HEK293 (cell line): ENCODE measurements at regions not wholly inside any gene's neighbourhood (a gene's known extent, or its start where the extent isn't known, plus 50 kb on each side); places are given as distances from the start of the nearest gene placed in this dataset.

Experiments
- CTCF ChIA-PET: fragments of 350-600 bp; formaldehyde crosslinking; extraction: SDS; loops from one replicate; lab custom pipeline; 2021; ENCODE audit warnings: antibody characterized with exemption; lab: Yijun Ruan, JAX
- POLR2A ChIA-PET: fragments of 300-600 bp; formaldehyde crosslinking; extraction: SDS; loops from one replicate; lab custom pipeline; 2020; ENCODE audit warnings: antibody characterized with exemption, inconsistent platforms; lab: Yijun Ruan, JAX
- H3K27ac ChIP-seq: fragments of 200-500 bp; sonication (Bioruptor generic); 2 replicates; pipeline ENCODE4 v1.5.1; 2014; ENCODE audit warnings: low read depth, low read length, control low read depth, inconsistent platforms; ENCODE audit errors: extremely low read depth
- H3K36me3 ChIP-seq, 2 experiments: fragments of 200-500 bp in 1 of 2; sonication (Bioruptor generic) in 1 of 2; 1 replicate in 1 of 2; 2 replicates in 1 of 2; pipeline ENCODE4 v1.5.1; 2014 to 2017; ENCODE audit warnings: inconsistent platforms in 2 of 2, low read length in 2 of 2; ENCODE audit not compliant: control insufficient read depth in 2 of 2, insufficient read depth in 1 of 2
- H3K4me1 ChIP-seq: fragments of 200-500 bp; sonication (Bioruptor generic); 2 replicates; pipeline ENCODE4 v1.5.1; 2014; ENCODE audit warnings: mild to moderate bottlenecking, low read length, inconsistent platforms; ENCODE audit not compliant: control insufficient read depth, insufficient read depth
- H3K4me3 ChIP-seq: 2 replicates; pipeline ENCODE4 v1.5.1; 2011; ENCODE audit warnings: low read depth, mild to moderate bottlenecking, control low read depth, low read length, moderate library complexity
- H3K9me3 ChIP-seq: fragments of 200-500 bp; sonication (Bioruptor generic); 2 replicates; pipeline ENCODE4 v1.5.1; 2014; ENCODE audit warnings: low read depth, low read length, inconsistent platforms; ENCODE audit not compliant: control insufficient read depth, insufficient read depth
- EGR2 ChIP-seq: fragments of 450-650 bp; formaldehyde crosslinking; IDR thresholded peaks from 2 replicates; pipeline ENCODE4 v1.5.1; 2016; ENCODE audit warnings: low read depth, missing biosample characterization, missing genetic modification characterization
- GFI1B ChIP-seq: fragments of 450-650 bp; formaldehyde crosslinking; IDR thresholded peaks from 2 replicates; pipeline ENCODE4 v1.5.1; 2016; ENCODE audit warnings: missing biosample characterization, missing genetic modification characterization
- KLF16 ChIP-seq: fragments of 450-650 bp; formaldehyde crosslinking; IDR thresholded peaks from 2 replicates; pipeline ENCODE4 v1.5.1; 2017; ENCODE audit warnings: missing biosample characterization, missing genetic modification characterization
- MEIS1 ChIP-seq: sonication (generic); formaldehyde crosslinking; IDR thresholded peaks from 2 replicates; pipeline ENCODE4 v1.8.1; 2022; ENCODE audit warnings: missing genetic modification reagents, mild to moderate bottlenecking, borderline replicate concordance
- SETDB1 ChIP-seq: IDR thresholded peaks from one replicate; pipeline ENCODE4 v1.6.1; 2017; ENCODE audit warnings: mild to moderate bottlenecking, low read length, moderate library complexity, mixed read lengths; ENCODE audit not compliant: insufficient read length
- ZEB2 ChIP-seq: fragments of 450-650 bp; formaldehyde crosslinking; IDR thresholded peaks from 2 replicates; pipeline ENCODE4 v1.5.1; 2016; ENCODE audit warnings: missing biosample characterization, missing genetic modification characterization
- ZFHX2 ChIP-seq: fragments of 450-650 bp; formaldehyde crosslinking; conservative IDR thresholded peaks from 2 replicates; pipeline ENCODE4 v1.5.1; 2016; ENCODE audit warnings: missing biosample characterization, missing genetic modification characterization
- ZNF211 ChIP-seq: fragments of 450-650 bp; formaldehyde crosslinking; IDR thresholded peaks from 2 replicates; pipeline ENCODE4 v1.5.1; 2016; ENCODE audit warnings: low read depth, missing biosample characterization, missing genetic modification characterization
- ZNF239 ChIP-seq: fragments of 450-650 bp; formaldehyde crosslinking; IDR thresholded peaks from 2 replicates; pipeline ENCODE4 v1.5.1; 2016; ENCODE audit warnings: missing biosample characterization, missing genetic modification characterization
- ZNF530 ChIP-seq: fragments of 450-650 bp; formaldehyde crosslinking; IDR thresholded peaks from 2 replicates; pipeline ENCODE4 v1.5.1; 2016; ENCODE audit warnings: low read depth, missing biosample characterization, missing genetic modification characterization
- ZNF600 ChIP-seq: fragments of 450-650 bp; formaldehyde crosslinking; IDR thresholded peaks from 2 replicates; pipeline ENCODE4 v1.5.1; 2016; ENCODE audit warnings: missing biosample characterization, missing genetic modification characterization
- ZNF621 ChIP-seq: fragments of 450-650 bp; formaldehyde crosslinking; IDR thresholded peaks from 2 replicates; pipeline ENCODE4 v1.5.1; 2017; ENCODE audit warnings: missing biosample characterization, missing genetic modification characterization
- ZNF654 ChIP-seq: fragments of 450-650 bp; formaldehyde crosslinking; IDR thresholded peaks from 2 replicates; pipeline ENCODE4 v1.5.1; 2016; ENCODE audit warnings: low read depth, missing biosample characterization, missing genetic modification characterization
- ZNF747 ChIP-seq: fragments of 450-650 bp; formaldehyde crosslinking; IDR thresholded peaks from 2 replicates; pipeline ENCODE4 v1.5.1; 2016; ENCODE audit warnings: missing biosample characterization, missing genetic modification characterization
- ZNF843 ChIP-seq: fragments of 450-650 bp; formaldehyde crosslinking; IDR thresholded peaks from 2 replicates; pipeline ENCODE4 v1.5.1; 2016; ENCODE audit warnings: missing biosample characterization, missing genetic modification characterization
- TF ChIP-seq, protein P1 (sequence below): fragments of 450-650 bp; formaldehyde crosslinking; IDR thresholded peaks from 2 replicates; pipeline ENCODE4 v1.5.1; 2016; ENCODE audit warnings: missing biosample characterization, missing genetic modification characterization
- TF ChIP-seq, protein P2 (sequence below): fragments of 450-650 bp; formaldehyde crosslinking; IDR thresholded peaks from 2 replicates; pipeline ENCODE4 v1.5.1; 2016; ENCODE audit warnings: missing biosample characterization, missing genetic modification characterization
- TF ChIP-seq, protein P3 (sequence below): fragments of 450-650 bp; formaldehyde crosslinking; IDR thresholded peaks from 2 replicates; pipeline ENCODE4 v1.5.1; 2016; ENCODE audit warnings: missing biosample characterization, missing genetic modification characterization
- TF ChIP-seq, protein P4 (sequence below): fragments of 450-650 bp; formaldehyde crosslinking; IDR thresholded peaks from 2 replicates; pipeline ENCODE4 v1.5.1; 2016; ENCODE audit warnings: missing biosample characterization, missing genetic modification characterization
- TF ChIP-seq, protein P5 (sequence below): fragments of 450-650 bp; formaldehyde crosslinking; IDR thresholded peaks from 2 replicates; pipeline ENCODE4 v1.5.1; 2016; ENCODE audit warnings: missing biosample characterization, missing genetic modification characterization
- TF ChIP-seq, protein P6 (sequence below): fragments of 450-650 bp; formaldehyde crosslinking; IDR thresholded peaks from 2 replicates; pipeline ENCODE4 v1.5.1; 2016; ENCODE audit warnings: missing biosample characterization, missing genetic modification characterization
- TF ChIP-seq, protein P7 (sequence below): fragments of 450-650 bp; formaldehyde crosslinking; IDR thresholded peaks from 2 replicates; pipeline ENCODE4 v1.5.1; 2016; ENCODE audit warnings: missing biosample characterization, missing genetic modification characterization

DNA sequence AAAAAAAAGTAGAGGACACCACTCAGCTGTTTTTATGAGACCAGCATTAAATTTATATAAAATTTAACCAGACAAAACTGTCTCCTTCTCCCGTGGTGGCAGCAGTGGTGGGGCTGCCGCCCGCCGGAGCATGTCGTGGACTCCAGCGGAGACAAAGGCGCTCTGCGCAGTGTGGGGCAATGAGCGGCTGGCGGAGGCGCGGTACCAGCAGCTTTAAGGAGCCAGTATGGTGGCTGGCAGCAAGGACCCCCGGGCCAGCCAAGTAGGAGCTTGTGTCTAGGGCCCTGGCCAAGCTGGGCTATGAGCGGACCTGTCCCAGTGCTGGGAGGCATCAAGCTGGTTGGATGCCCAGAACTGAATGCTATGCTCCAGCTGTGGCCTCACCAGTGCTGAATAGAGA lies 2102.9 kb downstream of the NCAM2 start (continued):
- TF ChIP-seq ZNF239 (tag by site-specific recombination) (no peak), ZEB2 (tag by site-specific recombination) (no peak), ZNF600 (no peak), ZNF654 (tag by site-specific recombination) (no peak)
- TF ChIP-seq, protein P1, sequence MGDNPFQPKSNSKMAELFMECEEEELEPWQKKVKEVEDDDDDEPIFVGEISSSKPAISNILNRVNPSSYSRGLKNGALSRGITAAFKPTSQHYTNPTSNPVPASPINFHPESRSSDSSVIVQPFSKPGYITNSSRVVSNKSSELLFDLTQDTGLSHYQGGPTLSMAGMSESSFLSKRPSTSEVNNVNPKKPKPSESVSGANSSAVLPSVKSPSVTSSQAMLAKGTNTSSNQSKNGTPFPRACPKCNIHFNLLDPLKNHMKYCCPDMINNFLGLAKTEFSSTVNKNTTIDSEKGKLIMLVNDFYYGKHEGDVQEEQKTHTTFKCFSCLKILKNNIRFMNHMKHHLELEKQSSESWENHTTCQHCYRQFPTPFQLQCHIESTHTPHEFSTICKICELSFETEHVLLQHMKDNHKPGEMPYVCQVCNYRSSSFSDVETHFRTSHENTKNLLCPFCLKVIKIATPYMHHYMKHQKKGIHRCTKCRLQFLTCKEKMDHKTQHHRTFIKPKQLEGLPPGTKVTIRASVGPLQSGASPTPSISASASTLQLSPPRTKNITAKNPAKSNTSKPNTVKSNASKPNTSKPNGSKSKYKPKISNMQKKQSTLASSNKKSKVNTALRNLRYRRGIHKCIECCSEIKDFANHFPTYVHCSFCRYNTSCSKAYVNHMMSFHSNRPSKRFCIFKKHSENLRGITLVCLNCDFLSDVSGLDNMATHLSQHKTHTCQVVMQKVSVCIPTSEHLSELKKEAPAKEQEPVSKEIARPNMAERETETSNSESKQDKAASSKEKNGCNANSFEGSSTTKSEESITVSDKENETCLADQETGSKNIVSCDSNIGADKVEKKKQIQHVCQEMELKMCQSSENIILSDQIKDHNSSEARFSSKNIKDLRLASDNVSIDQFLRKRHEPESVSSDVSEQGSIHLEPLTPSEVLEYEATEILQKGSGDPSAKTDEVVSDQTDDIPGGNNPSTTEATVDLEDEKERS (tag by site-specific recombination) = no peak
- TF ChIP-seq, protein P2, sequence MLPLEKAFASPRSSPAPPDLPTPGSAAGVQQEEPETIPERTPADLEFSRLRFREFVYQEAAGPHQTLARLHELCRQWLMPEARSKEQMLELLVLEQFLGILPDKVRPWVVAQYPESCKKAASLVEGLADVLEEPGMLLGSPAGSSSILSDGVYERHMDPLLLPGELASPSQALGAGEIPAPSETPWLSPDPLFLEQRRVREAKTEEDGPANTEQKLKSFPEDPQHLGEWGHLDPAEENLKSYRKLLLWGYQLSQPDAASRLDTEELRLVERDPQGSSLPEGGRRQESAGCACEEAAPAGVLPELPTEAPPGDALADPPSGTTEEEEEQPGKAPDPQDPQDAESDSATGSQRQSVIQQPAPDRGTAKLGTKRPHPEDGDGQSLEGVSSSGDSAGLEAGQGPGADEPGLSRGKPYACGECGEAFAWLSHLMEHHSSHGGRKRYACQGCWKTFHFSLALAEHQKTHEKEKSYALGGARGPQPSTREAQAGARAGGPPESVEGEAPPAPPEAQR (tag by site-specific recombination) = no peak

DNA sequence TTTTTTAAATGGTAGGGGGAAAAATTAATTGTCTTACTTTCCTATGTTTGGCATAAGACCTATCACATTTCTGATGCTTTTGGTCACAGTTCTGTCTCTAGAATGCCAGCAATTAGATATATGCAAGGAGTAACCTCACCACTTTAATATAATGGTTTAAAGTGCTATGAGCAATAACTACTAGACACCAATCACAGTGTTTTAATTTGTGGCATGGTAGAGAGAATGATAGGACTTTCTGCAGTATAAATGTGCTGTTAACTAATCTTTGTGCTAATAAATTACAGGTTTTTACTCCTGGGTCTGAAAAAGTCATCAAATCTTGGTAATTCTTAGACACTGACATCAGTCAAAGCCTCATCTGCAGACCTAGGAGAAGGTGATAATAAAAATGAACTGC lies 2110.3 kb downstream of the NCAM2 start:
- Histone ChIP-seq H3K9me3 (no peaks in the 10 kb centered on the region), H3K4me3 (no peak overlapping the region), H3K4me1 (no peaks in the 10 kb centered on the region), H3K36me3 (no peaks in the 10 kb centered on the region), H3K27ac (no peak overlapping the region)
- TF ChIP-seq EGR2 (tag by site-specific recombination) (no peak), ZNF211 (no peak)
- ChIA-PET POLR2A (no interaction called here), CTCF (no interaction called here)

DNA sequence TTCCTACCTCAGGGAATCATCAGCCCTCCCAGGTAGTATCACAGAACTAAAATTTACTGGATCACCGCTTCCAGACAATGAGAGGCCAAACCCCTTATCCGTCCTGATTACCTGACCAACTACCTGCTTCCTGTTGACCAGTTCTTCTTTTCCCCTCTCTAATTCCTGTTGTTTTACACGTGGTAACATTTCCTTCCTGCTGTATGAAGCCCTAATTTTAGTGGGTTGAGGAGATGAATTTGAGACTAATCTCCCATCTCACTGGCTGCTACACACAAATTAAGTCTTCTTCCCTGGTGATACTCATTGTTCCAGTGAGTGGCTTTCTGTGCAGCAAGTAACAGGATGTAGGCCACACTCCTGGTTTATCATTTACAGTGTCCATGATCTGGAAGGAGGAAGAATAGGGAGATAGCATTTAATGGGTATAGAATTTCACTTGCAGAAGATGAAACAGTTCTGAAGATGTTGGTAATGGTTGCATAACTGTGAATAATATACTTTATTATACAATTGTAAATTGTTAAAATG lies 2112.9 kb downstream of the NCAM2 start:
- H3K4me1 ChIP-seq = no peaks in the 10 kb centered on the region
- TF ChIP-seq, protein P3, sequence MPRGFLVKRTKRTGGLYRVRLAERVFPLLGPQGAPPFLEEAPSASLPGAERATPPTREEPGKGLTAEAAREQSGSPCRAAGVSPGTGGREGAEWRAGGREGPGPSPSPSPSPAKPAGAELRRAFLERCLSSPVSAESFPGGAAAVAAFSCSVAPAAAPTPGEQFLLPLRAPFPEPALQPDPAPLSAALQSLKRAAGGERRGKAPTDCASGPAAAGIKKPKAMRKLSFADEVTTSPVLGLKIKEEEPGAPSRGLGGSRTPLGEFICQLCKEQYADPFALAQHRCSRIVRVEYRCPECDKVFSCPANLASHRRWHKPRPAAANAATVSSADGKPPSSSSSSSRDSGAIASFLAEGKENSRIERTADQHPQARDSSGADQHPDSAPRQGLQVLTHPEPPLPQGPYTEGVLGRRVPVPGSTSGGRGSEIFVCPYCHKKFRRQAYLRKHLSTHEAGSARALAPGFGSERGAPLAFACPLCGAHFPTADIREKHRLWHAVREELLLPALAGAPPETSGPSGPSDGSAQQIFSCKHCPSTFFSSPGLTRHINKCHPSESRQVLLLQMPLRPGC (tag by site-specific recombination) = no peak
- TF ChIP-seq, protein P4, sequence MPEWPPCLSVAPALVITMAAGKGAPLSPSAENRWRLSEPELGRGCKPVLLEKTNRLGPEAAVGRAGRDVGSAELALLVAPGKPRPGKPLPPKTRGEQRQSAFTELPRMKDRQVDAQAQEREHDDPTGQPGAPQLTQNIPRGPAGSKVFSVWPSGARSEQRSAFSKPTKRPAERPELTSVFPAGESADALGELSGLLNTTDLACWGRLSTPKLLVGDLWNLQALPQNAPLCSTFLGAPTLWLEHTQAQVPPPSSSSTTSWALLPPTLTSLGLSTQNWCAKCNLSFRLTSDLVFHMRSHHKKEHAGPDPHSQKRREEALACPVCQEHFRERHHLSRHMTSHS (tag by site-specific recombination) = no peak
- TF ChIP-seq ZNF843 (tag by site-specific recombination) (no peak), KLF16 (tag by site-specific recombination) (no peak), ZFHX2 (no peak), GFI1B (tag by site-specific recombination) (no peak), ZNF747 (tag by site-specific recombination) (no peak), ZNF621 (no peak), SETDB1 (no peak), MEIS1 (no peak), ZNF530 (tag by site-specific recombination) (no peak)
- TF ChIP-seq, protein P5, sequence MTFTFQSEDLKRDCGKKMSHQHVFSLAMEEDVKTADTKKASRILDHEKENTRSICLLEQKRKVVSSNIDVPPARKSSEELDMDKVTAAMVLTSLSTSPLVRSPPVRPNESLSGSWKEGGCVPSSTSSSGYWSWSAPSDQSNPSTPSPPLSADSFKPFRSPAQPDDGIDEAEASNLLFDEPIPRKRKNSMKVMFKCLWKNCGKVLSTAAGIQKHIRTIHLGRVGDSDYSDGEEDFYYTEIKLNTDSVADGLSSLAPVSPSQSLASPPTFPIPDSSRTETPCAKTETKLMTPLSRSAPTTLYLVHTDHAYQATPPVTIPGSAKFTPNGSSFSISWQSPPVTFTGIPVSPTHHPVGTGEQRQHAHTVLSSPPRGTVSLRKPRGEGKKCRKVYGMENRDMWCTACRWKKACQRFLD (tag by site-specific recombination) = no peak
- TF ChIP-seq, protein P6, sequence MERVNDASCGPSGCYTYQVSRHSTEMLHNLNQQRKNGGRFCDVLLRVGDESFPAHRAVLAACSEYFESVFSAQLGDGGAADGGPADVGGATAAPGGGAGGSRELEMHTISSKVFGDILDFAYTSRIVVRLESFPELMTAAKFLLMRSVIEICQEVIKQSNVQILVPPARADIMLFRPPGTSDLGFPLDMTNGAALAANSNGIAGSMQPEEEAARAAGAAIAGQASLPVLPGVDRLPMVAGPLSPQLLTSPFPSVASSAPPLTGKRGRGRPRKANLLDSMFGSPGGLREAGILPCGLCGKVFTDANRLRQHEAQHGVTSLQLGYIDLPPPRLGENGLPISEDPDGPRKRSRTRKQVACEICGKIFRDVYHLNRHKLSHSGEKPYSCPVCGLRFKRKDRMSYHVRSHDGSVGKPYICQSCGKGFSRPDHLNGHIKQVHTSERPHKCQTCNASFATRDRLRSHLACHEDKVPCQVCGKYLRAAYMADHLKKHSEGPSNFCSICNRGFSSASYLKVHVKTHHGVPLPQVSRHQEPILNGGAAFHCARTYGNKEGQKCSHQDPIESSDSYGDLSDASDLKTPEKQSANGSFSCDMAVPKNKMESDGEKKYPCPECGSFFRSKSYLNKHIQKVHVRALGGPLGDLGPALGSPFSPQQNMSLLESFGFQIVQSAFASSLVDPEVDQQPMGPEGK = no peak
- TF ChIP-seq, protein P7, sequence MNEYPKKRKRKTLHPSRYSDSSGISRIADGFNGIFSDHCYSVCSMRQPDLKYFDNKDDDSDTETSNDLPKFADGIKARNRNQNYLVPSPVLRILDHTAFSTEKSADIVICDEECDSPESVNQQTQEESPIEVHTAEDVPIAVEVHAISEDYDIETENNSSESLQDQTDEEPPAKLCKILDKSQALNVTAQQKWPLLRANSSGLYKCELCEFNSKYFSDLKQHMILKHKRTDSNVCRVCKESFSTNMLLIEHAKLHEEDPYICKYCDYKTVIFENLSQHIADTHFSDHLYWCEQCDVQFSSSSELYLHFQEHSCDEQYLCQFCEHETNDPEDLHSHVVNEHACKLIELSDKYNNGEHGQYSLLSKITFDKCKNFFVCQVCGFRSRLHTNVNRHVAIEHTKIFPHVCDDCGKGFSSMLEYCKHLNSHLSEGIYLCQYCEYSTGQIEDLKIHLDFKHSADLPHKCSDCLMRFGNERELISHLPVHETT (tag by site-specific recombination) = no peak
- CTCF ChIA-PET = no interaction called here

More for the DNA sequence above, 2112.9 kb downstream of the NCAM2 start:
- POLR2A ChIA-PET = no interaction called here
- H3K36me3 ChIP-seq = no peaks in the 10 kb centered on the region
- H3K4me3 ChIP-seq = no peak overlapping the region
- H3K27ac ChIP-seq = no peak overlapping the region
- no peaks in the 10 kb centered on the region; the same call in 1 of the 2 replicates for H3K9me3 ChIP-seq
